C1 segment of cervical spinal cord (tissue), 14 donors: ENCODE measurements at regions not wholly inside any gene's neighbourhood (a gene's known extent, or its start where the extent isn't known, plus 50 kb on each side); places are given as distances from the start of the nearest gene placed in this dataset.
A peak's percentile ranks its signal among the peaks of the same experiment; 100 is the strongest.

Experiments used
- DNase-seq, 14 donors: peaks; one replicate each; lab custom pipeline; 2025; lab: John Stamatoyannopoulos, UW

GRCh38 chr20:47883186-47883585, 97.9 kb upstream of the SULF2 start:
- DNase-seq = no peak

GRCh38 chr20:47879771-47880170, 94.5 kb upstream of the SULF2 start:
- DNase-seq = no peak

GRCh38 chr20:47878601-47879027, 93.3 kb upstream of the SULF2 start:
- DNase-seq = no peak

GRCh38 chr20:47876311-47877088, 91.2 kb upstream of the SULF2 start:
- no peak for DNase-seq

- DNase-seq = no peak
Observed at GRCh38 chr20:47875297-47876025, 90.2 kb upstream of the SULF2 start.

- no peak for DNase-seq
Observed at GRCh38 chr20:47872341-47872740, 87.1 kb upstream of the SULF2 start.

- DNase-seq = no peak
Observed at GRCh38 chr20:47870475-47870874, 85.2 kb upstream of the SULF2 start.

- no peak for DNase-seq
Observed at GRCh38 chr20:47868744-47869143, 83.5 kb upstream of the SULF2 start.

GRCh38 chr20:47868236-47868635, 83.0 kb upstream of the SULF2 start:
- DNase-seq = no peak

- no peak for DNase-seq
Observed at GRCh38 chr20:47867831-47868230, 82.5 kb upstream of the SULF2 start.

GRCh38 chr20:47866480-47866879, 81.2 kb upstream of the SULF2 start:
- no peak for DNase-seq

GRCh38 chr20:47865912-47866311, 80.6 kb upstream of the SULF2 start:
- no peak for DNase-seq

GRCh38 chr20:47865451-47865850, 80.2 kb upstream of the SULF2 start:
- no peak for DNase-seq

- no peak for DNase-seq
Observed at GRCh38 chr20:47863981-47864380, 78.7 kb upstream of the SULF2 start.

- DNase-seq = no peak
Observed at GRCh38 chr20:47863315-47863965, 78.2 kb upstream of the SULF2 start.

GRCh38 chr20:47862574-47863240, 77.4 kb upstream of the SULF2 start:
- no peak for DNase-seq

GRCh38 chr20:47861116-47861515, 75.8 kb upstream of the SULF2 start:
- no peak for DNase-seq

- no peak for DNase-seq
Observed at GRCh38 chr20:47860049-47860830, 75.0 kb upstream of the SULF2 start.

- no peak for DNase-seq
Observed at GRCh38 chr20:47859278-47859677, 74.0 kb upstream of the SULF2 start.

GRCh38 chr20:47857569-47858464, 72.5 kb upstream of the SULF2 start:
- peak in 5 of 14 donors; percentile 12 to 23 (median 18) for DNase-seq
